Epithelial cell of esophagus (primary cell): ENCODE measurements at regions not wholly inside any gene's neighbourhood (a gene's known extent, or its start where the extent isn't known, plus 50 kb on each side); places are given as distances from the start of the nearest gene placed in this dataset.

ENCODE experiments used
- DNase-seq: peaks from one replicate; pipeline ENCODE4 v3.0.0; 2010; ENCODE audit warnings: low read depth
- H3K4me3 ChIP-seq: 2 replicates; pipeline ENCODE4 v1.5.1; 2011; ENCODE audit warnings: mild to moderate bottlenecking, low read length, control low read depth
- TF ChIP-seq, protein P1 (sequence below): IDR thresholded peaks from 2 replicates; pipeline ENCODE4 v1.5.1; 2011; ENCODE audit warnings: low read depth, mild to moderate bottlenecking, low read length, control low read depth, inconsistent platforms; ENCODE audit not compliant: insufficient read depth; ENCODE audit errors: missing control alignments

- peak; percentile 24 for DNase-seq
- H3K4me3 ChIP-seq = peak overlapping the region; percentile 34
- TF ChIP-seq, protein P1, sequence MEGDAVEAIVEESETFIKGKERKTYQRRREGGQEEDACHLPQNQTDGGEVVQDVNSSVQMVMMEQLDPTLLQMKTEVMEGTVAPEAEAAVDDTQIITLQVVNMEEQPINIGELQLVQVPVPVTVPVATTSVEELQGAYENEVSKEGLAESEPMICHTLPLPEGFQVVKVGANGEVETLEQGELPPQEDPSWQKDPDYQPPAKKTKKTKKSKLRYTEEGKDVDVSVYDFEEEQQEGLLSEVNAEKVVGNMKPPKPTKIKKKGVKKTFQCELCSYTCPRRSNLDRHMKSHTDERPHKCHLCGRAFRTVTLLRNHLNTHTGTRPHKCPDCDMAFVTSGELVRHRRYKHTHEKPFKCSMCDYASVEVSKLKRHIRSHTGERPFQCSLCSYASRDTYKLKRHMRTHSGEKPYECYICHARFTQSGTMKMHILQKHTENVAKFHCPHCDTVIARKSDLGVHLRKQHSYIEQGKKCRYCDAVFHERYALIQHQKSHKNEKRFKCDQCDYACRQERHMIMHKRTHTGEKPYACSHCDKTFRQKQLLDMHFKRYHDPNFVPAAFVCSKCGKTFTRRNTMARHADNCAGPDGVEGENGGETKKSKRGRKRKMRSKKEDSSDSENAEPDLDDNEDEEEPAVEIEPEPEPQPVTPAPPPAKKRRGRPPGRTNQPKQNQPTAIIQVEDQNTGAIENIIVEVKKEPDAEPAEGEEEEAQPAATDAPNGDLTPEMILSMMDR = peak; percentile 31
Observed at GRCh38 chr13:99658261-99658991, 157.2 kb downstream of the TM9SF2 start.

DNA sequence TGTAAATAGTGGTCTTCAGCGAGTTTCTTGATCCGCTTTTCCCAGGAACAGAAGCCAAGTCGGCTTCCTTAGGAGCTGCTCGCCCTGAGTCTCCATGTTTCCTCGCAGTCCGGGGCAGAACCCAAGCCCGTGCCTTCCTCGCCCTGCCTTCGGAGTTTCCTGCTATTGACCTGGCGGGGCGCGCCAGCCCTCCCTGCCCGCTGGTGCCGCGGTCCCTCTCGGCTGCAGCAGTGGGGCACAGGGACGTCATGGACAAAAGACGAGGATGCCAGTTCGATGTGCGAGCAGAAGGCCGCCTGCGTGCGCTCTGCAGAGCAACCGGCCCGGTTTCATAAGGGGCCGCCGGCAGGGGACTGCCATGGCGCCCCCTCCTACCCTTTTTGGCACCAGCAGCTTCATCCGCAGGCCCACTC, 156.6 kb downstream of the TM9SF2 start:
- TF ChIP-seq, protein P1 = no peak
- H3K4me3 ChIP-seq = peak overlapping the region; percentile 34
- DNase-seq = no peak

DNA sequence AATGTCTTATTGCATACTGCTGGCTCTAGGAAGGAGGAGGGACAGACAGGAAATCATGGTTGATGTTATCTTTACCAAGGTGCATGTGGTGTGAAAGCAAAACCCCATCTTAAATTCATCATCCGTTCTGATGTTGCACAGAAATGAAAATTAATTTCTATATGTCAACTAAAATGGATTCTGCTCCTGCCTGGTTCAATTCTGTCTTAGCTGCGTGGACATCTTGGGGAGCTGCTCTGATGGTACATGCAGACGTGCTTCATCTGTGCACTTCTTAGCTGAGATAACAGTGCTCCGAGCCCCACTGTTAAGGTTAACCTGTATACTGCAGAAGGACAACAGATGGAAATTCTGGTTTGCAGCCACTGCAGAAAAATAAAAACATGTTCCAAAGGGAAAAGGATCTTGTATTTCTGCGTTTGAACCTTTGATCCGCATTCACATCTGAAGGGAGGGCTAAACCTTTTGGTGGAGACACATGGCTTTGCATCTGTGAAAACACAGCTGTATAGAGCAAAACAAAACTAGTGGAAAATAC, 155.6 kb downstream of the TM9SF2 start:
- TF ChIP-seq, protein P1 = no peak
- DNase-seq = no peak
- H3K4me3 ChIP-seq = no peak overlapping the region

DNA sequence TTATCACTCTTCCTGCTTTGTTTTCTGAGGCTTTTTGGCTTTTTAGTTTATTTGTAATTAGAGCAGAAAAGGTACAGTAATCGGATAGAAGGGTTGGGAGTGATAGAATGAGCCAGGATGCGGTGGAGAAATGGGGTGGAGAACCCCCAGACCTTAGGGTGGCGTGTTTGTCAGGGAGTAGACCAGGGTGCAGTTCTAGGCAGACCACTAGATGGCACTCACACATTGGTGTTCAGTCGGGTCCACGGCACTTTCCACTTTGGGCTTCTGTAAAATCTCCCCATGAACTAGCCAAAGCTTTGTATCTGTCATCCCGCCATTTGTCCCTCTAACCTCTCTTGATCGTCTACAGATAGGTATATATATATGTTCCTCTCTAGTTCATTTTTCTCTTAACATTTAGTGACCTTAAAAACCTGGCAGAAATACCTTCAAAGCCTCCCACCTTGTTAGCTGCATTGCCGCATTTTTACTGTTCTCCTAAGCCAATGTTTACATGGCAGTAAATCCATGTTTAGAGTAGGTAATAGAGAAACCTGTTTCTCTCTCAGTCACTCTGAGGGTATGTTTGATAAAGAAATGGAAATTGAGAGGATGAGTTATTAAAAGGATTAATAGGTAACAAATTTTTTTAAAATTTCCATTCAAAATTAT, 154.9 kb downstream of the TM9SF2 start:
- TF ChIP-seq, protein P1 = peak; percentile 95
- no peak overlapping the region for H3K4me3 ChIP-seq

DNA sequence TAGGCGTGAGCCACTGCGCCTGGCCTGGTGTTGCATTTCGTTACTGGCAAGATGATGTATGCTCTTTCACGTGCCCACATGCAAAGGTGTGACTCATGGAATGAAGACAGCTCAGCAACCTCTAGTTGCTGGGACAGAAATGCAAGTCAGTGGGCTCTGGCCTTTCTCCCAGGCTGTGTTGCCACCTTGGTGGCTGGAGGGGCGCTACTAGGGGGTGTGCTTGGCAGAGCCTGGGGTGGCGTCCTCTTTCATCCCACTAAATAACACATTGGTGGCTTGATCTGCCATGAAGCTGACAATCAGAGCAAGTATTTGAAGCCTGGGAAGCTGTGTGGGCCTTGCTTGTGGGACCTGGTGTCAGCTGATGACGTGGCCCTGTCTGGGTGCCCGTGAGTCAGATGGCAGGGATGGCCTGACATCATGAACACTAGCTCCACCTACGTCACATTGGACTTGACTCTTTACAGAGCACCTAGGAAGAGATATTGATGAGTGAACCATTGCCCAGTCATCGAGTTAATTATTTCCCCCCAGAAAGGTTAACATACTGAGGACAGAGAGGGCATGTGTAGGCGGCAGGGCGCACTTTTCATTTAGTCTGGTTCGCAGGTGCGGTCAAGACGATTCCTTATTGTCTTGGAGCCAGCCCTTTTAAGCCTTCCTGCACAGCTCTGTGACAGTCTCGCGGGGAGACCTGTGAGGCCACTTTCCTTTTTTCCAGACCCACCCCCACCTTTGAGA, 154.2 kb downstream of the TM9SF2 start:
- H3K4me3 ChIP-seq = no peak overlapping the region
- TF ChIP-seq, protein P1 = no peak
- DNase-seq = peak; percentile 91

More for the DNA sequence above, 154.9 kb downstream of the TM9SF2 start:
- peak; percentile 78 for DNase-seq

DNA sequence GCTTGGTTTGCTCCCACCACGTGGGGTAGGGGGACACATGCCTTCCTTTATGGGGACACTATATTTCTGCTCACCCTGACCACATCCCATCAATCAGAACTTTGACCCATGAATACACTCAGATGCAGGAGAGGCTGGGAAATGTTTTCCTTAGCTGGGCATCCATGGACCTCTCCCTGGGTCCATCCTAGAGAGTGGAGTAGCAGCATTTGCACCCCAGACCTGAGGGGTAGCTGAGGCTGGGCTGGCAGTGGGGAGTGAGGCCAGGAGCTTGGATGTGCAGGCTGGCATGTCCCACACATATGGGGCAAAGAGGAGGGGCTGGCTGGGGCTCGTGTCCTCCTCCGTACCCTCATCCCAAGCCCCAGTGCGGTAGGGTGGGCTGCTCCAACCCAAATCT, 152.8 kb downstream of the TM9SF2 start:
- TF ChIP-seq, protein P1 = no peak
- DNase-seq = no peak
- H3K4me3 ChIP-seq = no peak overlapping the region
